NCI-H1694 (cell line): ENCODE measurements at regions not wholly inside any gene's neighbourhood (a gene's known extent, or its start where the extent isn't known, plus 50 kb on each side); places are given as distances from the start of the nearest gene placed in this dataset.

Source experiments
- DNase-seq: peaks from one replicate; lab custom pipeline; 2025; lab: John Stamatoyannopoulos, UW

GRCh38 chr2:224210286-224211180 is 171.4 kb upstream of the SERPINE2 start:
- DNase-seq = no peak

- DNase-seq = no peak
Observed at GRCh38 chr2:224209555-224210285, 170.6 kb upstream of the SERPINE2 start.

- DNase-seq = no peak
Observed at GRCh38 chr2:224208443-224208842, 169.4 kb upstream of the SERPINE2 start.

DNA sequence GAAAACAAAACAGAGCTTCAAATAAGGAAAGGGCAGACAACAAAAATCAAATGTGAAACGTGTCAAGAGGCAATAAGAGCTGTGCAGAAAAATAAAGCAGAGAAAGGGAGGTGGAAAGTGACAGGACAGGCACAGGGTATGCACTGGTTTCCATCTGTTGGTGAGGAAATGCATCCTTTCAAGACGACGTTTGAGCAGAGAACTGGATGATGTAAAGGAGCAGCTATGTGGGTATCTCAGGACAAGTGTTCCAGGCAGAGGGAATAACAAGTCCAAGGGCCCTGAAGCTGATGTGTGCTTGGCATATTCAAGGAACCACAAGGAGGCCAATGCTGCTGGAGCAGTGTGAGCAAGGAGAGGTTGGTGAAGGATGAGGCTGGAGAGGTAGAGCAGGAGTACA is 168.9 kb upstream of the SERPINE2 start:
- no peak for DNase-seq

GRCh38 chr2:224206816-224207215 is 167.7 kb upstream of the SERPINE2 start:
- no peak for DNase-seq

- DNase-seq = no peak
Observed at GRCh38 chr2:224202281-224202865, 163.3 kb upstream of the SERPINE2 start.

DNA sequence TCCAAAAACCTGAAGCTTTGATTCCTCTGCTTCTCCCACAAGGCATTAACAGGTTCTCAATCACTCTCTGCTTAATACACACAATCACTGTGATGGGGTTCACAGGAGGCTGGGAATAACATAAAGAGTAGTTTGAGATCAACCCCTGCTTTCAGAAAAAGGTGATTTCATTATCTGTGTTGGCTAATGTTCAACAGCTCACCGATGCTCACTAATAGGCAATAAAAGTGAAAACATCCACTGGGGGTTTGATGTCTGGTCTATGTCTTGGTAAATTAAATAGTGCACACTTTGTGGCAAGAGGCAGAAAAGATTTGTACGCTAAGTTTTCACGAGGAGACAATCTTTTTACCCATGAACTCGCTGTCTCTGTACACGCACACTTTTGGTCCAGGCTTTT is 159.3 kb upstream of the SERPINE2 start:
- DNase-seq = no peak

DNA sequence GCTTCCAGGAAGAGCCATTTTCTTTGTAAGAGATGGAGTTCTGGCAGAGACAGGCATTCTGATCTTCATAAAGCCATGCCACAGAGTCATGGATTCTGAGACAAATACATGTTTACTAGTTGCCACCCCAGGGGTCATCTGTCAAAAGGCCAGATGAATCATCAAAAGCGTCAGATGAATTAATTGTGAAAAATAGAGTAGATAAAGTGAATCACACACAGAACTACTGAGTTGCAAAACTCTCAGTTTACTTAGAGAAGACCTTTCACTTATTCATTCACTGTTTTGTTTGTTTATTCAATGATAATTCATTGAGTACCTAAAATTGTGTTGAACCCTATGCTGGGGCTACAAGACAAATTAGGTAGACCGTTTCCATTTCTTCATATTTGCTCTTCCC is 157.7 kb upstream of the SERPINE2 start:
- DNase-seq = no peak

DNA sequence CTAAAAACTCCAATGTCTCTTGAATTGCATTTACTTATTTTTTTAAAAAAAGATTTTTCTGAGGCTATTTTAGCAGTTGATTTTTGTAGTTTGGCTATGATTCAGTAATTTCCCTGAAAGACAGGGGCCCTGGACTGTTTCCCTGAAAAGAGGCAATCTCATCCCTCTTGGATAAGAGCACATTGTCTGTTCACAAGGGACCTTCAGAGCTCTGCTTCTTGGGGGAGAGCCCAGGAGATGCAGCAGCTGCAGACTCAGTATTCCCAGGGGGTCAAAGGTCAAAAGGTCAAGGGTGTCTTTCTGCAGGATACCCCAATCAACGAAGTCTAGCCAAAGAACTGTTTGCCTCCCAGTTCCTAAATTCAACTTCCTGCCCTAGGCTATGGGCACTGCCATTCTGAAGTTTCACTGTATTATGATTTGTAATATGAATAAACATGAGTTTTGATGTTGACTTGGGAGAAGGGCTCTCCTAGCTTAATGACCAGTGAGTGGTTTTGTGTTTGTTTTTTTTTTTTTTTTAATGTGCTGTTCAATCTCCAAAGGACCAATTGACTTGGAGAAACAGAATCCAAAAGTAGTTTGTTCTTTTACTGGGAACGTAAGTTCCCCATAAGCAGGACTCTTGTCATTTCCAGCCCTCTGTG is 157.0 kb upstream of the SERPINE2 start:
- DNase-seq = no peak

DNA sequence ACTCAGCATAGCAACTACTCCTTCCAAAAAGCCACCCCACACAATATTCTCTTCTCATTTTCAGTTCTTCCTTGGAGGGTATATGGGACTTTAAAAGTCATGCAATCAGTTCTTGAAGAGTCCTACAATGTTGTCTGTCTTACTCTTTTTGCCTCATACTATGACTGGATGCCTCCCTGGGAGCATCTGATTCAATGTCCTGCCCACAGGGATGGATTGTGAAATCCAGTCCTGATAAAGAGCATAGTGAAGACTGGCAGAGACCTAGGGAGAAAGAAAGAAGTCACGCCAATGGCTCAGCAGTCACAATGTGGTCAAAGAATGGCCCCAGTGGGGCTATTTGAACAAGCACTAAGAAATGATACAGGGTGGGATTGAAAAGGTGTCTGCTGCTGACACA is 155.1 kb upstream of the SERPINE2 start:
- DNase-seq = no peak

DNA sequence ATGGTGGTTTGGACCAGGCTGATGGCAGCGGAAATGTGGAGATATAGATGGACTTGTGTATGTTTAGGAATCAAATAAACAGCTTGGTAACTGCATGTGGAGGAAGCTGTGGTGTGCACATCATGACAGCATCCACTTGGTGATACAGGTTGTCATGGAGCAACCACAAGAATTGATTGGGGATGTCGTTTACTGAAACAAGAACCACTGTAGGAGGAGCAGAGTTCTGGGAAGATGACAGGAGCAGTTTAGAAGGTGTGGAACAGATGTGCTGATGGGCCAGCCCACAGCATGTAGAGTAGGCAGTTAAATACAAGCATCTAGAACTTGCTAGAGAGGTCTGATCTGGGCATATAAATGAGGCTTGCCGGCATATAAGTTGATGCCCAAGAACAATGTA is 152.4 kb upstream of the SERPINE2 start:
- no peak for DNase-seq

GRCh38 chr2:224190936-224191270 is 151.8 kb upstream of the SERPINE2 start:
- no peak for DNase-seq

DNA sequence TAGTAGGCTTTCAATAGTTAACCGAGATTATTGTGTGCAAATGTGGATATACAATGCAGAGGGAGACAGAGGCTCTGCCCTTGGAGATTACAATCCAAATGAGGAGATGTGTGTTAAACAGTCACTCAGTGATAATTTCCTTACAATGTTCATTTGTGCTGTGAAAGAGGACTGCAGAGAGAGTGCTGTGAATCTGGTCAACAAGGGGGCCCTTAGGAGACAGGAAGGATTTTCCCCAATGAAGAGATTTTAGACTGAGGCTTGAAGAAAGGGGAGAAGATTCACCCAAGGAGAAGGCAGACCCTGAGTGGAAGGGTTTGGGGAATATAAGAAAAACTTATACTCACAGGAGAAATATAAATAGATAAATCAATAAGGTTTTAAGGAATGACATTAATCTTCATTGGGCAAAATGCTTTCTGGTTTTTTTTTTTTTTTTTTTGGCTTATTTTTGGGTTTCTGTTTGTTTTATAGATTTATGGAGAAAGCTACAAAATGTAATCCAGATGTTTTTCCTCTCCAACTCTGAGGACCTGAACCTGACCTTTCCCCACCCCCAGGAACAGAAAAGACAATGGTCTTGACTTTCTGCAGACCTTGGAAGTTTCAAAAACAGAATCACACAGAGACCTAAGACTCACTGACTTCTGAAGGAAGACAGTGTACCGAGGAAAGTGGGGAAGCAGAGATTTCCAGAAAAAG is 151.3 kb upstream of the SERPINE2 start:
- DNase-seq = no peak

DNA sequence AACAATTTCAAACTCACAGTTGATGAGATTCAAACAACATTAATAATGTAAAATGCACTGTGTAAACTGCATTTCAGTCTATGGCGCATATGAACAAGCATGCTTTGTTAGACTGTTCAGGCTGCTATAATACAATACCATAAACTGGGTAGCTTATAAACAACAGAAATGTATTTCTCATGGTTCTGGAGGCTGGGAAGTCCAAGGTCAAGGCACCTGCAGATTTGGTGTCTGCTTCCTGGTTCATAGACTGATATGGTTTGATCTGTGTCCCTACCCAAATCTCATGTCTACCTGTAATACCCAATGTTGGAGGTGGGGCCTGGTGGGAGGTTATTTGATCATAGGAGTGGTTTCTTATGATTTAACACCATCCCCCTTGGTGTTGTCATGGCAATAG is 148.1 kb upstream of the SERPINE2 start:
- DNase-seq = no peak

DNA sequence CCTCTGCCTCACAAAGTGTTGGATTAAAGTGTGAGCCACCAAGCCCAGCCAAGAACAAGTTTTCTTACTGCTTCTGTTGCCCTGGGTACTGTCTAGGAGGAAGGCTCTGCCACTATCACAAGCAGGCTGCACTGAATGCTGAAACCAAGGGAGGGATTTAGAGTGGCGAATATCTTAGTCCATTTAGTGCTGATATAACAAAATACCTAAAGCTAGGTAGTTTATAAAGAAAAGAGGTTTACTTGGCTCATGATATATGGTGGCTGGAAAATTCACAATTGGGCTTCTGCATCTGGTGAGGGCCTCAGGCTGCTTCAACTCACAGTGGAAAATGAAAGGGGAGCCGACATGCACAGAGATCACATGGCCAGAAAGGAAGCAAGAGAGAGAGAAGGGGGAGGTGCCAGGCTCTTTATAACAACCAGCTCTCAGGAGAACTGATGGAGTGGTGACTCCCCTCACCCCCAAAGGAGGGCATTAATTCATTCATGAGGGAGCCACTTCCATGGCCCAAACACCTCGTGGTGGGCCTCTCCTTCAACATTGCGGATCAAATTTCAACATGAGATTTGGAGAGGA is 146.0 kb upstream of the SERPINE2 start:
- no peak for DNase-seq

DNA sequence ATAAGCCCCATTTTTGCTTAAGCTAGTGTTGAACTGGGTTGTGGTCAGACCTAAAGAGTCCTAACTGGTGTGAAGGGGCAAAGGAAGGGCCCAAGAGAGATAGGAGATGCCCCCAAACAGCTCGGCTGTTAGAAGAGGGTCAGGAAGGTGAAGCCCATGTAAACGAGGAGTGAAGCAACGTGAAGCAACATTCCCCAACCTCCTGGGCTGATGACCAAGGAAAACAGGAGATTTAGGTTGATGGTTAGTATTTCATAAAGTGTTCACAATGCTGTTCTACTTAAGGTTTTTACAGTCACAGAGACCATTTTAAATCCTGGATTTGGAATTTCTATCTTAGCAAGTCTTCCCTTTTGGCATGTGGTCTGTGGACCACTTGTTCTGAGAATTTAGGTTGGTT is 144.0 kb upstream of the SERPINE2 start:
- DNase-seq = no peak

DNA sequence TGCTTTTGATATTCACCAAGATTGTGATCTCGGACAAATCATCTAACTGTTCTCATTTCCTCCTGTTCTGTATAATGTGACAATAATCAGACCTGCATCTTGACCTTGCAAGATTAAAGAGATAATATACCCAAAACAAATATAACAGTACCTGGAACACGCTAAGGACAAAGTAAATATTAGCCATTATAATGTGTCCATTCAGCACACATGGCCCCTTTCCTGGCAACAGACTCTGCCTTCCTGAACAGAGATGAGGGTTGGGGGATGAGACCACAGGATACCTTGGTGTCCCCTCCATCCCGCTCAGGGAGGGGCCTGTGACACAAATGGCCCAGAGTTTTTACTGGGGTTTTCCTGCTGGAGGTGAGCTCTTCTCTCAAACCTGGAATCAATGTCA is 143.4 kb upstream of the SERPINE2 start:
- no peak for DNase-seq

DNA sequence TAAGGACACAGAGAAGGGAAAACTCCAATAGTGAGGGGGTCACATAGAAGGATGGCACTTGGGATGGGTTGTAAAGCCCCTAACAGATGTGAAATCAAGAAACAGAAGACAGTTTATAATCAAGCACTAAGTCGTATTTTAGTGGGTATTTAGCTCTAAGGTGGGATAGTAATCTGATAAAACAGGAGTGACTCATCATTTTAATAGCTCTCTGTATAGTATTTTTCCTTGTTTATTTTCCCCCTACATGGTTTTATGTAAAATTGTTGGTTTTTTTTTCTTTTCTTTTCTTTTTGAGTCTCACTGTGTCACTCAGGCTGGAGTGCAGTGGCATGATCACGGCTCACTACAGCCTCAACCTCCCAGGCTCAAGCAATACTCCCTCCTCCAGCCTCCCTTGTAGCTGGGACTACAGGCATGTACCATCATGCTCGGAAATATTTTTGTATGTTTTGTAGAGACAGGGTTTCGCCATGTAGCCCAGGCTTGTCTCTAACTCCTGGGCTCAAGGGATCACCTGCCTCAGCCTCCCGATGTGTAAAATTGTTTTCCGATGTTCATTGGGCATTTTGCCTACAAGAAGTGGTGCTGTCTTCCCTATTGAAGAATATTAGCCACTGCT is 142.6 kb upstream of the SERPINE2 start:
- no peak for DNase-seq

DNA sequence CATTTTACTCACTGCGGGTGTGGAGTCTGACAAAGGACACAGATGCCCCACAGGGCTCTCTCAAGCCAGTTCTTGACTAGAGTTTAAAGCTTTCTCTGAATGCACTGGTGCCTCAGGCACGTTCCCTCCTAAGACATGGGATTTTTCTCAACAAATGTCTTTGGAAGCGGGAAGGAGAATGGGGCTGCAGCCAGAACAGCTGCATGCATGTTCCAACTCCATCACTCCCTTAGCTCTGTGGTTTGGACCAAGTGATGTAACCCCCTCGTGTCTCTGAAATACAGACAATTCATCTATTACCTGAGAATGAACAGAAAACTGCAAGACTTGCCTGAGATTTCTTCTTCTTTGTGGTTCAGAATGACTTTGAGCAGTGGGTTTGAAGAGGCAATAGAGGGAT is 141.7 kb upstream of the SERPINE2 start:
- no peak for DNase-seq

GRCh38 chr2:224178056-224178455 is 139.0 kb upstream of the SERPINE2 start:
- no peak for DNase-seq

DNA sequence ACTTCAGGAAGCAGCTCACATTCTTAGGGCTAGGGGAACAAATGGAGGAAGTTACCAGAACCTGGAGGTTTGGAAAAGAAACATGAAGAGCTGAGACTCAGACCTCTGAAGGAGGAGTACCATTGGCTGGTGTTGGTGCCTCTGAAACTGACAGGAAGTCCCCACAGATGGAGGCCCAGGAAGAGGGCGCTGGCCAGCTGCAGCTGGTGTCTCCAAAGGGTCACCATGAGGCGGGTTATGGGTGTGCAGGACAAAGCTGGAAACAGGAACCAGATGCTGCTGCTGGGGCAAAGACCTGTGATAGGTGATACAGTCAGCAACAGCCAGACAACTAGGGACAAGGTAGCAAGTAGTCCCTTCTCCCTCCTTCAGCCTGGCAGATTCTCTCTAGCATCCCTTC is 136.5 kb upstream of the SERPINE2 start:
- DNase-seq = no peak
